ENCODE measurements at regions not wholly inside any gene's neighbourhood (a gene's known extent, or its start where the extent isn't known, plus 50 kb on each side); places are given as distances from the start of the nearest gene placed in this dataset.

GRCh38 chr18:39359636-39360035 lies 1794.0 kb upstream of the CELF4 start:
- intact Hi-C loops (cut with DNase I; ENCODE audit: low total_unique reads): no loop called here
- Histone ChIP-seq H3K4me3 (no peak overlapping the region), H3K36me3 (no peaks in the 10 kb centered on the region), H3K27ac (no peak overlapping the region), H3K9me3 (no peaks in the 10 kb centered on the region), H3K4me1 (no peaks in the 10 kb centered on the region), H3K27me3 (no peaks in the 10 kb centered on the region)
- no peak for TF ChIP-seq CTCF (IDR thresholded peaks at IDR 0.05)
- TF ChIP-seq POLR2A (IDR thresholded peaks at IDR 0.05): no peak
- TF ChIP-seq EP300 (IDR thresholded peaks at IDR 0.05; ENCODE audit: low read depth): no peak
- no peak for TF ChIP-seq POLR2AphosphoS5 (IDR thresholded peaks at IDR 0.05)
- in situ Hi-C loops (cut with MboI; ENCODE audit: low pct_ligation_motif_present in 1 of 4, low pct_unique_long_range_greater_than_20kb in 1 of 4, low sequenced_read_pairs in 3 of 4): no loop called here
- 90 to 92% methylated on average over 4 of the region's 4 CpGs for WGBS, 2 donors (ENCODE audit: low coverage in 1 of 2)
- DNase-seq: no peak

DNA sequence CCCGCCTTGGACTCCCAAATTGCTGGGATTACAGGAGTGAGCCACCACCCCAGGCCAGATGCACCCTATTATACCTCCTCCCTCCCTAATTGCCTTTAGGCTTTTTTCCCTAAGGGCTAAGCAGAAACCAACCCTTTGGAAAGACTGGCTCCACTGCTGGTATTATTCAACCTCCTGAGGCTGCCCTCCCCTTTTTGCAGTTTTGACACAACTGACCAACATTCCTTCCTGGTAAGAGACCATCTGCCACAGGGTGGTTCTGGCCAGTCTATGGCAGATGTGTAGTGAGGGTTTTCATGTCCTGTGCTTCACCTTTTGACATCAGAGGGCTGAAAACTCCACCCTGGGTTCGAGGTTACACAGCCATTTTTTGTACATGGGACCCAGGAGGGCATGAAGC lies 1785.3 kb upstream of the CELF4 start:
- no peak for DNase-seq
- TF ChIP-seq CTCF (IDR thresholded peaks at IDR 0.05) (no peak), POLR2A (IDR thresholded peaks at IDR 0.05) (no peak), EP300 (IDR thresholded peaks at IDR 0.05; ENCODE audit: low read depth) (no peak), POLR2AphosphoS5 (IDR thresholded peaks at IDR 0.05) (no peak)
- WGBS, 2 donors (ENCODE audit: low coverage in 1 of 2): 67 to 85% methylated on average over 1 to 2 of the region's 2 CpGs
- intact Hi-C loops (cut with DNase I; ENCODE audit: low total_unique reads): no loop called here
- in situ Hi-C loops (cut with MboI; ENCODE audit: low pct_ligation_motif_present in 1 of 4, low pct_unique_long_range_greater_than_20kb in 1 of 4, low sequenced_read_pairs in 3 of 4): no loop called here
- Histone ChIP-seq H3K4me3 (no peak overlapping the region), H3K27ac (no peak overlapping the region), H3K4me1 (no peaks in the 10 kb centered on the region), H3K36me3 (no peaks in the 10 kb centered on the region), H3K9me3 (no peaks in the 10 kb centered on the region), H3K27me3 (no peaks in the 10 kb centered on the region)

DNA sequence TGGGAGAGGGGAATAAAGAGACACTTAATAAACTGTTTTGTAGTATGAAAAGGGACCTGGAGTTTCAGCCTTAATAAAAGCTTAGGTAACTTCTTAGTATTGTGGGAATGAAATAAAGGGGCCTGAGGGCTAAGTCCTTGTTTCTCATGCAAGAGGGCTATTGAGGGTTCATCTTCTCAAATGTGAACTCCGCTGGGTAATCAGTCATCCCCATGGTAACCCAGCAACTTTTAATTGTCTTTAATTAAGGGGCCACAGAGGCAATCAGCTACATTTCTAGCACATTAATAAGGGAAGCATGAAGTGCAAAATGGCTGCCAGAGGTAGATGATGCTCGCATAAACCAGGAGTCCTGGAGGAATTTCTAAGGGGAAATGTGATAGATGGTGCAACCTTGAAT lies 1784.2 kb upstream of the CELF4 start:
- no peaks in the 10 kb centered on the region for H3K9me3 ChIP-seq
- no peaks in the 10 kb centered on the region for H3K36me3 ChIP-seq
- no peak for TF ChIP-seq POLR2AphosphoS5 (IDR thresholded peaks at IDR 0.05)
- TF ChIP-seq EP300 (IDR thresholded peaks at IDR 0.05; ENCODE audit: low read depth): no peak
- no peak for TF ChIP-seq CTCF (IDR thresholded peaks at IDR 0.05)
- no peak for TF ChIP-seq POLR2A (IDR thresholded peaks at IDR 0.05)
- no peak overlapping the region for H3K27ac ChIP-seq
- no peaks in the 10 kb centered on the region for H3K27me3 ChIP-seq
- in situ Hi-C loops (cut with MboI; ENCODE audit: low pct_ligation_motif_present in 1 of 4, low pct_unique_long_range_greater_than_20kb in 1 of 4, low sequenced_read_pairs in 3 of 4) (no loop called here), intact Hi-C loops (cut with DNase I; ENCODE audit: low total_unique reads) (no loop called here)
- no peak overlapping the region for H3K4me3 ChIP-seq
- DNase-seq: no peak
- no peaks in the 10 kb centered on the region for H3K4me1 ChIP-seq
- 83 to 92% methylated on average over 1 to 2 of the region's 2 CpGs for WGBS, 2 donors (ENCODE audit: low coverage in 1 of 2)

GRCh38 chr18:39348757-39349156 lies 1783.2 kb upstream of the CELF4 start:
- TF ChIP-seq POLR2A (IDR thresholded peaks at IDR 0.05): no peak
- no peak overlapping the region for H3K4me3 ChIP-seq
- no peak for DNase-seq
- H3K27me3 ChIP-seq: no peaks in the 10 kb centered on the region
- WGBS, 2 donors (ENCODE audit: low coverage in 1 of 2): 84 to 88% methylated on average over 3 of the region's 3 CpGs
- no peaks in the 10 kb centered on the region for H3K36me3 ChIP-seq
- no peak overlapping the region for H3K27ac ChIP-seq
- intact Hi-C loops (cut with DNase I; ENCODE audit: low total_unique reads): no loop called here
- H3K4me1 ChIP-seq: no peaks in the 10 kb centered on the region
- H3K9me3 ChIP-seq: no peaks in the 10 kb centered on the region
- in situ Hi-C loops (cut with MboI; ENCODE audit: low pct_ligation_motif_present in 1 of 4, low pct_unique_long_range_greater_than_20kb in 1 of 4, low sequenced_read_pairs in 3 of 4): no loop called here

DNA sequence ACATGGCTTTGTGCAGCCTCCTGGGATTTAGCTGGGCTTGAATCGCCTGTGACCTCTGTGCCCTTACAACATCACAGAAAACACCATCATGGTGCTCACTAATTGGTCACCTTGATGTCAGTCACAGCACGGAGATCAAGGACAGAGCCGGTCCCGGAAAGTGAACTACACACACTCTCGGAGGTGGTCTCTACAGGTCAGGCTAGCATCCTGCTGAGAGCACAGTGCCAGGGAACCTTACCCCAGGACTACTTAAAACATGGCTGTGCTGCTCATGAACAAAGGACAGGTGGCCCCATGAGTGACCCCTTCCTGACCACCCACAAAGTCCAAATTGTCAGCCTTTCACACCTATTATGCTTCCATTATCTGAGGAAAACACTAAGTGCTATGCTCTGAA lies 1782.1 kb upstream of the CELF4 start:
- in situ Hi-C loops (cut with MboI; ENCODE audit: low pct_ligation_motif_present in 1 of 4, low pct_unique_long_range_greater_than_20kb in 1 of 4, low sequenced_read_pairs in 3 of 4): no loop called here
- no peak for TF ChIP-seq EP300 (IDR thresholded peaks at IDR 0.05; ENCODE audit: low read depth)
- TF ChIP-seq POLR2A (IDR thresholded peaks at IDR 0.05): no peak
- TF ChIP-seq POLR2AphosphoS5 (IDR thresholded peaks at IDR 0.05): no peak
- no peak for TF ChIP-seq CTCF (IDR thresholded peaks at IDR 0.05)
- Histone ChIP-seq H3K4me1 (no peaks in the 10 kb centered on the region), H3K36me3 (no peaks in the 10 kb centered on the region), H3K4me3 (no peak overlapping the region), H3K27me3 (no peaks in the 10 kb centered on the region), H3K27ac (no peak overlapping the region), H3K9me3 (no peaks in the 10 kb centered on the region)
- WGBS, 2 donors (ENCODE audit: low coverage in 1 of 2): 88% methylated on average over 5 of the region's 5 CpGs; no CpG with 5 or more reads in 1 of the 2 donors
- DNase-seq: no peak
- intact Hi-C loops (cut with DNase I; ENCODE audit: low total_unique reads): no loop called here
